ENCODE measurements at regions not wholly inside any gene's neighbourhood (a gene's known extent, or its start where the extent isn't known, plus 50 kb on each side); places are given as distances from the start of the nearest gene placed in this dataset.

GRCh38 chr12:113757221-113758002, 208.7 kb downstream of the RBM19 start:
- no peak for DNase-seq (ENCODE audit: low read depth)
- no peak for TF ChIP-seq CTCF (IDR thresholded peaks at IDR 0.05; ENCODE audit: insufficient read depth, low read depth, low read length, missing control alignments)
- H3K4me3 ChIP-seq (ENCODE audit: low read depth, low read length), result no peak overlapping the region

GRCh38 chr12:113756609-113757008, 209.5 kb downstream of the RBM19 start:
- TF ChIP-seq CTCF (IDR thresholded peaks at IDR 0.05; ENCODE audit: insufficient read depth, low read depth, low read length, missing control alignments), result no peak

GRCh38 chr12:113755098-113755497, 211.0 kb downstream of the RBM19 start:
- no peak for TF ChIP-seq CTCF (IDR thresholded peaks at IDR 0.05; ENCODE audit: insufficient read depth, low read depth, low read length, missing control alignments)
- H3K4me3 ChIP-seq (ENCODE audit: low read depth, low read length), result no peak overlapping the region
- DNase-seq (ENCODE audit: low read depth), result no peak

More at GRCh38 chr12:113756609-113757008, 209.5 kb downstream of the RBM19 start:
- DNase-seq (ENCODE audit: low read depth), result no peak
- no peak overlapping the region for H3K4me3 ChIP-seq (ENCODE audit: low read depth, low read length)

- DNase-seq (ENCODE audit: low read depth), result no peak
- H3K4me3 ChIP-seq (ENCODE audit: low read depth, low read length), result no peak overlapping the region
- TF ChIP-seq CTCF (IDR thresholded peaks at IDR 0.05; ENCODE audit: insufficient read depth, low read depth, low read length, missing control alignments), result no peak
These were observed 214.6 kb downstream of the RBM19 start for GRCh38 chr12:113751513-113751912.

- DNase-seq (ENCODE audit: low read depth), result no peak
- TF ChIP-seq CTCF (IDR thresholded peaks at IDR 0.05; ENCODE audit: insufficient read depth, low read depth, low read length, missing control alignments), result no peak
- H3K4me3 ChIP-seq (ENCODE audit: low read depth, low read length), result no peak overlapping the region
These were observed 216.7 kb downstream of the RBM19 start for GRCh38 chr12:113749433-113749815.

GRCh38 chr12:113748707-113749432, 217.3 kb downstream of the RBM19 start:
- DNase-seq (ENCODE audit: low read depth), result no peak
- TF ChIP-seq CTCF (IDR thresholded peaks at IDR 0.05; ENCODE audit: insufficient read depth, low read depth, low read length, missing control alignments), result no peak
- H3K4me3 ChIP-seq (ENCODE audit: low read depth, low read length), result no peak overlapping the region

Data from GM12865 (cell line).